GM12878 (cell line): ENCODE measurements at regions not wholly inside any gene's neighbourhood (a gene's known extent, or its start where the extent isn't known, plus 50 kb on each side); places are given as distances from the start of the nearest gene placed in this dataset.

Source experiments
- ATAC-seq: fragments of 200-7000 bp; cut with Tn5 transposase; 3 replicates; pipeline ENCODE4 v1.9.1; 2020; ENCODE audit warnings: mild to moderate bottlenecking, moderate library complexity
- BruUV-seq: library from RNA; stranded (reverse); fragments of 400-500 nt; replicated peaks from 2 replicates; lab custom pipeline; 2021; lab: Mats Ljungman, UMichigan
- CTCF ChIA-PET: fragments of 300-600 bp; sonication (Branson Sonifier 250); formaldehyde crosslinking; extraction: SDS; loops from one replicate; lab custom pipeline; 2021; ENCODE audit warnings: inconsistent platforms; lab: Yijun Ruan, JAX
- POLR2A ChIA-PET: fragments of 350-600 bp; formaldehyde crosslinking; extraction: SDS; loops from one replicate; lab custom pipeline; 2021; ENCODE audit warnings: inconsistent platforms; lab: Charles Lee
- RAD21 ChIA-PET: fragments of 300-600 bp; sonication (Branson Sonifier 250); formaldehyde crosslinking; loops from one replicate; lab custom pipeline; 2023; ENCODE audit warnings: antibody characterized with exemption; ENCODE audit not compliant: unreplicated experiment; lab: Charles Lee
- SMC1A ChIA-PET: fragments of 300-600 bp; sonication (Branson Sonifier 250); formaldehyde crosslinking; loops from one replicate; lab custom pipeline; 2023; ENCODE audit not compliant: unreplicated experiment, uncharacterized antibody; lab: Charles Lee
- DNase-seq: peaks from one replicate; pipeline ENCODE4 v3.0.0-alpha.2; 2011; ENCODE audit warnings: low read depth, low spot score
- FAIRE-seq: peaks from 3 replicates; lab custom pipeline; 2011; peaks lifted over from hg19 to GRCh38; lab: Jason Lieb, UNC
- H2AFZ ChIP-seq: 2 replicates; pipeline ENCODE4 v1.6.0; 2011; ENCODE audit warnings: low read depth, low read length, control low read depth; ENCODE audit not compliant: control insufficient read depth
- H3K27ac ChIP-seq: 2 replicates; pipeline ENCODE4 v1.5.1; 2011; ENCODE audit warnings: control low read depth; ENCODE audit not compliant: control insufficient read depth, insufficient read depth
- H3K27me3 ChIP-seq, 2 experiments: replicated peaks in 1 of 2; 2 replicates each; pipeline versions ENCODE4 v1.6.0 to v1.6.1; 2011; ENCODE audit warnings: low read length in 1 of 2; ENCODE audit not compliant: control insufficient read depth in 2 of 2, insufficient read depth in 2 of 2
- H3K36me3 ChIP-seq, 2 experiments: 2 replicates each; pipeline ENCODE4 v1.5.1; 2011; ENCODE audit warnings: low read length in 1 of 2; ENCODE audit not compliant: control insufficient read depth in 2 of 2, insufficient read depth in 2 of 2
- H3K4me1 ChIP-seq: 2 replicates; pipeline ENCODE4 v1.6.1; 2011; ENCODE audit warnings: mild to moderate bottlenecking, low read length, moderate library complexity, mixed read lengths; ENCODE audit not compliant: control insufficient read depth, insufficient read depth
- H3K4me2 ChIP-seq: 2 replicates; pipeline ENCODE4 v1.6.0; 2011; ENCODE audit warnings: control low read depth; ENCODE audit not compliant: control insufficient read depth, insufficient read depth
- H3K4me3 ChIP-seq: fragments of 200-600 bp; sonication (generic); 2 replicates; pipeline ENCODE4 v1.5.1; 2016
- H3K79me2 ChIP-seq: 2 replicates; pipeline ENCODE4 v1.6.0; 2011; ENCODE audit warnings: low read length; ENCODE audit not compliant: control insufficient read depth, insufficient read depth
- H3K9ac ChIP-seq: 2 replicates; pipeline ENCODE4 v1.8.0; 2011; ENCODE audit warnings: low read length, control low read depth, mixed read lengths; ENCODE audit not compliant: control insufficient read depth, insufficient read depth
- H3K9me3 ChIP-seq: replicated peaks from 3 replicates; pipeline ENCODE4 v1.5.1; 2011; ENCODE audit warnings: mild to moderate bottlenecking, low read length; ENCODE audit not compliant: control insufficient read depth, insufficient read depth
- H4K20me1 ChIP-seq: 2 replicates; pipeline ENCODE4 v1.6.0; 2011; ENCODE audit not compliant: control insufficient read depth, insufficient read depth
- BHLHE40 ChIP-seq, 2 experiments: fragments of 450-650 bp in 1 of 2; IDR thresholded peaks; 2 replicates each; pipeline ENCODE4 v1.6.1; 2011 to 2017; ENCODE audit warnings: low read depth in 2 of 2, borderline replicate concordance in 1 of 2, improper control_type of control experiment in 1 of 2, low read length in 1 of 2, mild to moderate bottlenecking in 1 of 2
- CHD2 ChIP-seq: IDR thresholded peaks from 2 replicates; pipeline ENCODE4 v1.6.1; 2011; ENCODE audit warnings: low read depth, low read length, improper control_type of control experiment, borderline replicate concordance
- KDM1A ChIP-seq: fragments of 200-600 bp; sonication (generic); IDR thresholded peaks from 2 replicates; pipeline ENCODE4 v1.6.1; 2016; ENCODE audit warnings: borderline replicate concordance
- MEF2B ChIP-seq: fragments of 450-650 bp; IDR thresholded peaks from 2 replicates; pipeline ENCODE4 v1.6.1; 2018; ENCODE audit warnings: mild to moderate bottlenecking, moderate library complexity; ENCODE audit not compliant: partially characterized antibody, poor library complexity, severe bottlenecking
- MYB ChIP-seq: fragments of 150-350 bp; IDR thresholded peaks from 2 replicates; pipeline ENCODE4 v1.6.1; 2014; ENCODE audit warnings: mild to moderate bottlenecking, low read depth, low read length, borderline replicate concordance
- SREBF2 ChIP-seq: IDR thresholded peaks from 2 replicates; pipeline ENCODE4 v1.6.1; 2012; ENCODE audit warnings: mild to moderate bottlenecking, low read length
- STAT1 ChIP-seq: fragments of 450-650 bp; conservative IDR thresholded peaks from 2 replicates; pipeline ENCODE4 v1.6.1; 2014; ENCODE audit warnings: antibody characterized with exemption, mild to moderate bottlenecking
- ZBED1 ChIP-seq: IDR thresholded peaks from 2 replicates; pipeline ENCODE4 v1.6.1; 2016; ENCODE audit warnings: borderline replicate concordance
- ZZZ3 ChIP-seq: IDR thresholded peaks from 2 replicates; pipeline ENCODE4 v1.6.1; 2011; ENCODE audit warnings: low read depth; ENCODE audit not compliant: control insufficient read depth, insufficient read length
- WGBS: methylation state at CpG from one replicate; pipeline ENCODE4 v1.1.6; 2016; ENCODE audit warnings: low lambda C conversion rate; ENCODE audit not compliant: insufficient replicate concordance, insufficient coverage; ENCODE audit errors: missing lambda C conversion rate; 5-methylcytosine and 5-hydroxymethylcytosine counted together
- in situ Hi-C: fragments of 300-500 bp; cut with MboI; formaldehyde crosslinking; loops from 9 replicates; pipeline ENCODE4 v1.14.3; 2018; ENCODE audit warnings: mixed read lengths
- intact Hi-C: fragments of 100-400 bp; cut with micrococcal nuclease; formaldehyde crosslinking; loops from one replicate; pipeline ENCODE4 v1.14.2; 2022; ENCODE audit not compliant: unreplicated experiment
- TF ChIP-seq, protein P1 (sequence below): fragments of 150-350 bp; IDR thresholded peaks from 2 replicates; pipeline ENCODE4 v1.6.1; 2014; ENCODE audit warnings: mild to moderate bottlenecking, low read depth, low read length
- TF ChIP-seq, protein P2 (sequence below): IDR thresholded peaks from 2 replicates; pipeline ENCODE4 v1.6.1; 2011; ENCODE audit warnings: low read depth, mild to moderate bottlenecking, low read length, moderate library complexity, borderline replicate concordance; ENCODE audit errors: extremely low read depth
- TF ChIP-seq, protein P3 (sequence below): fragments of 450-650 bp; IDR thresholded peaks from 2 replicates; pipeline ENCODE4 v1.6.1; 2016; ENCODE audit warnings: mild to moderate bottlenecking, moderate library complexity, borderline replicate concordance

DNA sequence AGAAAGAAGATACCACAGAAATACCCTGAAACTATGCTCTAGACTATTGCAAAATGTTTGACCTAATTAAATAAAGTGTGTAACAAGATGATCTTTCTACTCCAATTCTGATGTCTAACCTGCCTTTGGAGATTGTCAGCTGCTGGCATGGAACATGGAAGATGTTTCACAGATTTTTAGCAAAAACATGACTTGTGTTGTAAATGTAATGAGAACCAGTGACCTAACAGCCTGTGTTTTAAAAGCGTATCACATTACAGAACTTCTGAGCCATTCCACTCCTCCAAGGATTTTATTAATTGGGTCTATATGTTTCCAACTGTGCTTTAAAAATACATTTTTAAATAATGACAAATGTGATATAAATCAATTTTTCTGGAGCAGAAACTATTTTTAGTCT, 526.3 kb upstream of the SEMA3D start:
- ChIA-PET CTCF (no interaction called here), RAD21 (no interaction called here), SMC1A (no interaction called here), POLR2A (no interaction called here)
- no peaks in the 10 kb centered on the region for H3K79me2 ChIP-seq
- no peaks in the 10 kb centered on the region for H3K9me3 ChIP-seq
- no peaks in the 10 kb centered on the region for H3K27me3 ChIP-seq
- WGBS = 83% methylated on average over 1 of the region's 1 CpG
- no peak overlapping the region for H3K9ac ChIP-seq
- in situ Hi-C loops = no loop called here
- DNase-seq (no peak), FAIRE-seq (no peak), ATAC-seq (no peak)
- H2AFZ ChIP-seq = no peak overlapping the region
- no peak overlapping the region for H3K27ac ChIP-seq
- BruUV-seq = no TSS peak
- H3K4me3 ChIP-seq = no peak overlapping the region
- TF ChIP-seq MEF2B (no peak), KDM1A (no peak)
- H3K4me2 ChIP-seq = no peak overlapping the region
- H3K36me3 ChIP-seq = no peaks in the 10 kb centered on the region
- H3K4me1 ChIP-seq = no peaks in the 10 kb centered on the region
- H4K20me1 ChIP-seq = no peaks in the 10 kb centered on the region
- intact Hi-C loops = no loop called here

DNA sequence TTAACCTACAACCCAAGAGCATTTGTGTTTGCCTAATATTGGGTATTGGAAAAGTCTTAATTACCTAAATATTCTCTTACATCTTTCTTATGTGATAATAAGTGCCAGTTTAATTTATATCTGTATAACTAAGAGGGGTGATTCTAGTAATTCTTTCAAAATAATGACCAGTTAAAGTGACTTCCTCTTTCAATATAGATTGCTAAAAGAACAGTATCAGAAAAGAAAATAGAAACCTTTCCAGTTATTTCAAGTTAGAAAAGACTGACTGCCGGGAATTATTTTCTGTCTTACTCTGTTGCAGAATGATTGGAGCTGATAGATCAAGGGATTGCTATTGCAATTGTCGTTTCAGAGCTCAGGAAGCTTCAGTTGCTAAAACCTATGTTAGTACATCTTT, 525.0 kb upstream of the SEMA3D start:
- intact Hi-C loops = no loop called here
- RAD21 ChIA-PET = no interaction called here
- SMC1A ChIA-PET = no interaction called here
- Histone ChIP-seq H2AFZ (no peak overlapping the region), H4K20me1 (no peaks in the 10 kb centered on the region), H3K4me3 (no peak overlapping the region), H3K9me3 (no peaks in the 10 kb centered on the region), H3K79me2 (no peaks in the 10 kb centered on the region), H3K27me3 (no peaks in the 10 kb centered on the region), H3K27ac (no peak overlapping the region), H3K36me3 (no peaks in the 10 kb centered on the region), H3K4me1 (no peaks in the 10 kb centered on the region), H3K4me2 (no peak overlapping the region), H3K9ac (no peak overlapping the region)
- FAIRE-seq (no peak), DNase-seq (no peak), ATAC-seq (no peak)
- CTCF ChIA-PET = no interaction called here
- in situ Hi-C loops = no loop called here
- no TSS peak for BruUV-seq
- POLR2A ChIA-PET = no interaction called here
- 3% methylated on average over 2 of the region's 2 CpGs for WGBS
- TF ChIP-seq MYB = no peak
- no peak for TF ChIP-seq BHLHE40 (IDR thresholded peaks at IDR 0.05; ENCODE audit: borderline replicate concordance in 1 of 2, low read depth in 2 of 2, low read length in 1 of 2)
- TF ChIP-seq ZBED1 = no peak
- TF ChIP-seq STAT1 = no peak
- TF ChIP-seq, protein P1, sequence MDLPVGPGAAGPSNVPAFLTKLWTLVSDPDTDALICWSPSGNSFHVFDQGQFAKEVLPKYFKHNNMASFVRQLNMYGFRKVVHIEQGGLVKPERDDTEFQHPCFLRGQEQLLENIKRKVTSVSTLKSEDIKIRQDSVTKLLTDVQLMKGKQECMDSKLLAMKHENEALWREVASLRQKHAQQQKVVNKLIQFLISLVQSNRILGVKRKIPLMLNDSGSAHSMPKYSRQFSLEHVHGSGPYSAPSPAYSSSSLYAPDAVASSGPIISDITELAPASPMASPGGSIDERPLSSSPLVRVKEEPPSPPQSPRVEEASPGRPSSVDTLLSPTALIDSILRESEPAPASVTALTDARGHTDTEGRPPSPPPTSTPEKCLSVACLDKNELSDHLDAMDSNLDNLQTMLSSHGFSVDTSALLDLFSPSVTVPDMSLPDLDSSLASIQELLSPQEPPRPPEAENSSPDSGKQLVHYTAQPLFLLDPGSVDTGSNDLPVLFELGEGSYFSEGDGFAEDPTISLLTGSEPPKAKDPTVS = no peak
- TF ChIP-seq, protein P2, sequence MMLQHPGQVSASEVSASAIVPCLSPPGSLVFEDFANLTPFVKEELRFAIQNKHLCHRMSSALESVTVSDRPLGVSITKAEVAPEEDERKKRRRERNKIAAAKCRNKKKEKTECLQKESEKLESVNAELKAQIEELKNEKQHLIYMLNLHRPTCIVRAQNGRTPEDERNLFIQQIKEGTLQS = no peak
- no peak for TF ChIP-seq MEF2B
- TF ChIP-seq, protein P3, sequence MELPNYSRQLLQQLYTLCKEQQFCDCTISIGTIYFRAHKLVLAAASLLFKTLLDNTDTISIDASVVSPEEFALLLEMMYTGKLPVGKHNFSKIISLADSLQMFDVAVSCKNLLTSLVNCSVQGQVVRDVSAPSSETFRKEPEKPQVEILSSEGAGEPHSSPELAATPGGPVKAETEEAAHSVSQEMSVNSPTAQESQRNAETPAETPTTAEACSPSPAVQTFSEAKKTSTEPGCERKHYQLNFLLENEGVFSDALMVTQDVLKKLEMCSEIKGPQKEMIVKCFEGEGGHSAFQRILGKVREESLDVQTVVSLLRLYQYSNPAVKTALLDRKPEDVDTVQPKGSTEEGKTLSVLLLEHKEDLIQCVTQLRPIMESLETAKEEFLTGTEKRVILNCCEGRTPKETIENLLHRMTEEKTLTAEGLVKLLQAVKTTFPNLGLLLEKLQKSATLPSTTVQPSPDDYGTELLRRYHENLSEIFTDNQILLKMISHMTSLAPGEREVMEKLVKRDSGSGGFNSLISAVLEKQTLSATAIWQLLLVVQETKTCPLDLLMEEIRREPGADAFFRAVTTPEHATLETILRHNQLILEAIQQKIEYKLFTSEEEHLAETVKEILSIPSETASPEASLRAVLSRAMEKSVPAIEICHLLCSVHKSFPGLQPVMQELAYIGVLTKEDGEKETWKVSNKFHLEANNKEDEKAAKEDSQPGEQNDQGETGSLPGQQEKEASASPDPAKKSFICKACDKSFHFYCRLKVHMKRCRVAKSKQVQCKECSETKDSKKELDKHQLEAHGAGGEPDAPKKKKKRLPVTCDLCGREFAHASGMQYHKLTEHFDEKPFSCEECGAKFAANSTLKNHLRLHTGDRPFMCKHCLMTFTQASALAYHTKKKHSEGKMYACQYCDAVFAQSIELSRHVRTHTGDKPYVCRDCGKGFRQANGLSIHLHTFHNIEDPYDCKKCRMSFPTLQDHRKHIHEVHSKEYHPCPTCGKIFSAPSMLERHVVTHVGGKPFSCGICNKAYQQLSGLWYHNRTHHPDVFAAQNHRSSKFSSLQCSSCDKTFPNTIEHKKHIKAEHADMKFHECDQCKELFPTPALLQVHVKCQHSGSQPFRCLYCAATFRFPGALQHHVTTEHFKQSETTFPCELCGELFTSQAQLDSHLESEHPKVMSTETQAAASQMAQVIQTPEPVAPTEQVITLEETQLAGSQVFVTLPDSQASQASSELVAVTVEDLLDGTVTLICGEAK = no peak
- TF ChIP-seq ZZZ3 = no peak
- TF ChIP-seq CHD2 = no peak
- TF ChIP-seq SREBF2 = no peak
